H9 (cell line): ENCODE measurements at regions not wholly inside any gene's neighbourhood (a gene's known extent, or its start where the extent isn't known, plus 50 kb on each side); places are given as distances from the start of the nearest gene placed in this dataset.

Experiments used
- DNase-seq: peaks from one replicate; pipeline ENCODE4 v3.0.0-alpha.2; 2017
- H2AFZ ChIP-seq: one replicate; pipeline ENCODE4 v1.6.1; 2013; ENCODE audit warnings: mild to moderate bottlenecking, low read length, control low read depth, moderate library complexity
- H2AK5ac ChIP-seq: 2 replicates; pipeline ENCODE4 v1.6.1; 2013; ENCODE audit warnings: low read length, control low read depth, mixed read lengths; ENCODE audit not compliant: insufficient read length
- H2BK120ac ChIP-seq: one replicate; pipeline ENCODE4 v1.6.1; 2013; ENCODE audit warnings: low read depth, mild to moderate bottlenecking, low read length, control low read depth, inconsistent platforms; ENCODE audit not compliant: poor library complexity, severe bottlenecking
- H2BK12ac ChIP-seq: 2 replicates; pipeline ENCODE4 v1.6.1; 2013; ENCODE audit warnings: low read length, control low read depth, mixed read lengths, low read depth; ENCODE audit not compliant: insufficient read length
- H2BK15ac ChIP-seq: 2 replicates; pipeline ENCODE4 v1.6.1; 2013; ENCODE audit warnings: low read depth, low read length, control low read depth
- H2BK20ac ChIP-seq: one replicate; pipeline ENCODE4 v1.6.1; 2013; ENCODE audit warnings: low read depth, mild to moderate bottlenecking, low read length, control low read depth, inconsistent platforms; ENCODE audit not compliant: poor library complexity, severe bottlenecking
- H2BK5ac ChIP-seq: 2 replicates; pipeline ENCODE4 v1.6.1; 2013; ENCODE audit warnings: low read length, control low read depth, mixed read lengths; ENCODE audit not compliant: insufficient read length
- H3K14ac ChIP-seq: 2 replicates; pipeline ENCODE4 v1.6.1; 2013; ENCODE audit warnings: low read length, control low read depth; ENCODE audit not compliant: insufficient read depth
- H3K18ac ChIP-seq: 2 replicates; pipeline ENCODE4 v1.6.1; 2013; ENCODE audit warnings: low read depth, mild to moderate bottlenecking, mixed read lengths, low read length, control low read depth; ENCODE audit not compliant: insufficient read length
- H3K23ac ChIP-seq: 2 replicates; pipeline ENCODE4 v1.6.1; 2013; ENCODE audit warnings: low read length, control low read depth, mixed read lengths, low read depth; ENCODE audit not compliant: insufficient read length
- H3K23me2 ChIP-seq: 2 replicates; pipeline ENCODE4 v1.6.1; 2013; ENCODE audit warnings: low read depth, mild to moderate bottlenecking, mixed read lengths, low read length, control low read depth; ENCODE audit not compliant: insufficient read length, poor library complexity, severe bottlenecking
- H3K27ac ChIP-seq: 2 replicates; pipeline ENCODE4 v1.5.1; 2013; ENCODE audit warnings: low read length, control low read depth, mixed read lengths, low read depth; ENCODE audit not compliant: insufficient read length
- H3K27me3 ChIP-seq: 2 replicates; pipeline ENCODE4 v1.6.1; 2013; ENCODE audit warnings: low read length, control low read depth, inconsistent platforms; ENCODE audit not compliant: insufficient read depth
- H3K4ac ChIP-seq: 2 replicates; pipeline ENCODE4 v1.6.1; 2013; ENCODE audit warnings: low read depth, mild to moderate bottlenecking, control low read depth, inconsistent platforms, low read length, moderate library complexity
- H3K4me1 ChIP-seq: 2 replicates; pipeline ENCODE4 v1.6.1; 2013; ENCODE audit warnings: low read length, control low read depth, inconsistent platforms; ENCODE audit not compliant: insufficient read depth
- H3K4me2 ChIP-seq: 2 replicates; pipeline ENCODE4 v1.6.1; 2013; ENCODE audit warnings: low read length, control low read depth, mixed read lengths; ENCODE audit not compliant: insufficient read length, insufficient read depth
- H3K56ac ChIP-seq: 2 replicates; pipeline ENCODE4 v1.6.1; 2013; ENCODE audit warnings: low read depth, mild to moderate bottlenecking, mixed read lengths, low read length, control low read depth; ENCODE audit not compliant: insufficient read length
- H3K79me1 ChIP-seq: 2 replicates; pipeline ENCODE4 v1.6.1; 2013; ENCODE audit warnings: low read depth, mild to moderate bottlenecking, moderate library complexity, low read length, control low read depth, inconsistent platforms; ENCODE audit not compliant: insufficient read depth, poor library complexity, severe bottlenecking
- H3K79me2 ChIP-seq: 2 replicates; pipeline ENCODE4 v1.6.1; 2013; ENCODE audit warnings: low read length, control low read depth, inconsistent platforms; ENCODE audit not compliant: insufficient read depth
- H3K9ac ChIP-seq: 2 replicates; pipeline ENCODE4 v1.6.1; 2013; ENCODE audit warnings: low read length, control low read depth, mixed read lengths; ENCODE audit not compliant: insufficient read length; ENCODE audit errors: extremely low read depth
- H3K9me3 ChIP-seq: one replicate; pipeline ENCODE4 v1.6.1; 2013; ENCODE audit warnings: low read depth, low read length, inconsistent platforms; ENCODE audit not compliant: control insufficient read depth
- H3T11ph ChIP-seq: one replicate; pipeline ENCODE4 v1.6.1; 2013; ENCODE audit warnings: mild to moderate bottlenecking, low read length, control low read depth, inconsistent platforms
- H4K20me1 ChIP-seq: one replicate; pipeline ENCODE4 v1.6.1; 2013; ENCODE audit not compliant: control insufficient read depth, insufficient read length, insufficient read depth
- H4K5ac ChIP-seq: 2 replicates; pipeline ENCODE4 v1.6.1; 2013; ENCODE audit warnings: low read depth, mild to moderate bottlenecking, mixed read lengths, low read length, control low read depth; ENCODE audit not compliant: insufficient read length
- H4K8ac ChIP-seq: replicated peaks from 2 replicates; pipeline ENCODE4 v1.6.1; 2013; ENCODE audit warnings: low read length, control low read depth, mixed read lengths, low read depth; ENCODE audit not compliant: insufficient read length
- H4K91ac ChIP-seq: 2 replicates; pipeline ENCODE4 v1.6.1; 2013; ENCODE audit warnings: low read depth, mild to moderate bottlenecking, moderate library complexity, mixed read lengths, low read length, control low read depth; ENCODE audit not compliant: insufficient read length
- H3K27ac Mint-ChIP-seq, 3 experiments: 2 replicates in 2 of 3; 3 replicates in 1 of 3; pipeline ENCODE4 v1.8.0; 2020 to 2021; ENCODE audit warnings: mixed read lengths in 3 of 3, mild to moderate bottlenecking in 1 of 3, moderate library complexity in 1 of 3
- H3K27me3 Mint-ChIP-seq: 2 replicates; pipeline ENCODE4 v1.8.0; 2021; ENCODE audit warnings: low read depth, mild to moderate bottlenecking, moderate library complexity, mixed read lengths
- H3K36me3 Mint-ChIP-seq, 3 experiments: 2 replicates in 2 of 3; 3 replicates in 1 of 3; pipeline ENCODE4 v1.8.0; 2020 to 2021; ENCODE audit warnings: low read depth in 3 of 3, mixed read lengths in 3 of 3; ENCODE audit not compliant: insufficient read depth in 1 of 3
- H3K4me1 Mint-ChIP-seq, 2 experiments: 2 replicates each; pipeline ENCODE4 v1.8.0; 2020; ENCODE audit warnings: mixed read lengths in 2 of 2
- H3K4me3 Mint-ChIP-seq, 2 experiments: 2 replicates in 1 of 2; 3 replicates in 1 of 2; pipeline ENCODE4 v1.8.0; 2020 to 2021; ENCODE audit warnings: mild to moderate bottlenecking in 2 of 2, mixed read lengths in 2 of 2, moderate library complexity in 1 of 2
- H3K9me3 Mint-ChIP-seq, 2 experiments: 2 replicates in 1 of 2; 3 replicates in 1 of 2; pipeline ENCODE4 v1.8.0; 2020; ENCODE audit warnings: mild to moderate bottlenecking in 2 of 2, mixed read lengths in 2 of 2, moderate library complexity in 1 of 2
- CTCF ChIP-seq: fragments of 200-600 bp; sonication (generic); conservative IDR thresholded peaks from 3 replicates; pipeline ENCODE4 v1.8.0; 2021; ENCODE audit warnings: antibody characterized with exemption, mild to moderate bottlenecking
- WGBS: extraction: QIAGEN DNeasy Blood & Tissue Kit; methylation state at CpG from one replicate; pipeline ENCODE4 v1.1.7; 2013; ENCODE audit warnings: missing lambda C conversion rate, low lambda C conversion rate, mixed read lengths; ENCODE audit not compliant: insufficient read length; ENCODE audit errors: extremely low coverage; 5-methylcytosine and 5-hydroxymethylcytosine counted together

DNA sequence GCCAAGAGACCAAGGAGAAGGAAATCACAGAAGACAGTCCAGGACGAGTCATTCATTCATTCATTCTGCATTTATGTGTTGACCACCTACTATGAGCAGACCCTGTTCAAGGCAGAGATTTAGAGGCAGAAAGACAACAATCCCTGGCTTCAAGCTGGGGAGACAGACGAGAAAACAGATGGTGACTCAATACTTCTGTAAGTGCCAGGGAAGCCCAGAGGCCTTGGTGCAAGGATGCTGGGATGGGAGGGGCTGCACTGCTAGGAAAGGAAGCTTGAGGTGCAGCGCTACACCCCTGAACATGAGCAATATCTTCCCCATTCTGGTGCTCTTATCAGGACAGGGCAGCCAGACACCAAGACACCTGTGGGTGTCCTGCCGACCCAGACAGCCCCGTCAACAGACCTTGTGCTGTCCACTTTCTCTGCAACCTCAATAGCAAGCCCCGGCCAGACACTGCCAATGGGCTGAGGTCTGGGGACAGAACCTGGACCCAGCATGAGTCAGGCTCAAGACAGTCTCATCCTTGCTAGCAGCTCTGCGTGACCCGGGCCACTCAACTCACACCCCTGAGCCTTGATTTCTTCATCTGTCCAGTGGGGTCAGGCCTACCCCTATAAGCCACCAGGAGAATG, 163.5 kb downstream of the COPRS start:
- H3K14ac ChIP-seq = no peak overlapping the region
- Mint-ChIP-seq H3K4me3 (no peak overlapping the region), H3K27me3 (no peaks in the 10 kb centered on the region), H3K36me3 (no peaks in the 10 kb centered on the region), H3K27ac (no peak overlapping the region), H3K4me1 (peaks cover 11 to 19% of the 10 kb centered on the region in 2 experiments), H3K9me3 (no peaks in the 10 kb centered on the region)
- no peak for TF ChIP-seq CTCF
- H4K20me1 ChIP-seq = no peaks in the 10 kb centered on the region
- H3K4me1 ChIP-seq = no peaks in the 10 kb centered on the region
- H2AK5ac ChIP-seq = no peak overlapping the region
- H3T11ph ChIP-seq = no peak overlapping the region
- DNase-seq = no peak
- no peak overlapping the region for H3K18ac ChIP-seq
- no peak overlapping the region for H4K8ac ChIP-seq
- H3K56ac ChIP-seq = no peak overlapping the region
- no peak overlapping the region for H2BK20ac ChIP-seq
- H3K27ac ChIP-seq = no peak overlapping the region
- no peaks in the 10 kb centered on the region for H3K23me2 ChIP-seq
- H3K9me3 ChIP-seq = no peaks in the 10 kb centered on the region
- no peak overlapping the region for H3K23ac ChIP-seq
- H3K9ac ChIP-seq = no peak overlapping the region
- H2AFZ ChIP-seq = no peak overlapping the region
- H2BK15ac ChIP-seq = no peak overlapping the region
- H2BK5ac ChIP-seq = no peak overlapping the region
- no peak overlapping the region for H2BK120ac ChIP-seq
- H3K79me1 ChIP-seq = no peaks in the 10 kb centered on the region
- H2BK12ac ChIP-seq = no peak overlapping the region
- no peak overlapping the region for H4K91ac ChIP-seq
- H3K27me3 ChIP-seq = no peaks in the 10 kb centered on the region
- no CpG with 5 or more reads among the region's 8 CpGs for WGBS
- no peaks in the 10 kb centered on the region for H3K79me2 ChIP-seq
- no peak overlapping the region for H3K4me2 ChIP-seq
- H3K4ac ChIP-seq = no peak overlapping the region
- H4K5ac ChIP-seq = no peak overlapping the region
